ENCODE measurements at regions not wholly inside any gene's neighbourhood (a gene's known extent, or its start where the extent isn't known, plus 50 kb on each side); places are given as distances from the start of the nearest gene placed in this dataset.

- no peak overlapping the region for H3K27ac Mint-ChIP-seq
- POLR2A ChIA-PET: interaction anchor here (0.8 kb wide), 1 partner anchor 409 kb away, joined by 4 read pairs; no protein-coding TSS in a partner anchor
Measured at GRCh38 chr1:224513383-224513782, 78.8 kb upstream of the WDR26 start.

GRCh38 chr1:224513787-224514209 lies 79.2 kb upstream of the WDR26 start:
- no peak overlapping the region for H3K4me3 Mint-ChIP-seq
- CTCF ChIA-PET: interaction anchor here (1.3 to 3.7 kb wide), 4 partner anchors 15 to 409 kb away, joined by 3 to 18 read pairs (median 8); no protein-coding TSS in a partner anchor
- Histone ChIP-seq H3K27me3 (ENCODE audit: control insufficient read depth in 1 of 2, insufficient read depth in 2 of 2, low read length in 2 of 2) (no peaks in the 10 kb centered on the region), H3K4me1 (ENCODE audit: insufficient read depth, low read length) (no peaks in the 10 kb centered on the region), H3K4me3 (ENCODE audit: low read length) (no peak overlapping the region), H3K36me3 (ENCODE audit: insufficient read depth, low read length) (no peaks in the 10 kb centered on the region), H3K9me3 (ENCODE audit: control insufficient read depth in 1 of 2, insufficient read depth in 1 of 2, low read length in 2 of 2) (no peaks in the 10 kb centered on the region), H3K27ac (ENCODE audit: low read depth in 1 of 2, low read length in 2 of 2) (no peak overlapping the region)
- POLR2A ChIA-PET: no interaction called here
- peak; percentile 68 to 89 (median 82) for DNase-seq
- TF ChIP-seq CTCF (IDR thresholded peaks at IDR 0.05): peak; percentile 98
- H3K27ac Mint-ChIP-seq: no peak overlapping the region
- H3K9me3 Mint-ChIP-seq: no peaks in the 10 kb centered on the region
- H3K27me3 Mint-ChIP-seq: no peaks in the 10 kb centered on the region
- peaks cover 7% of the 10 kb centered on the region for H3K4me1 Mint-ChIP-seq (ENCODE audit: low read depth)
- ATAC-seq (ENCODE audit: poor library complexity): peak; percentile 83
- intact Hi-C loops (cut with DNase I, micrococcal nuclease): loop anchor here (1.0 to 10.0 kb wide), 5 partner anchors 131 to 1461 kb away; no protein-coding TSS in a partner anchor
- no peaks in the 10 kb centered on the region for H3K36me3 Mint-ChIP-seq (ENCODE audit: low read depth)

More at GRCh38 chr1:224513383-224513782, 78.8 kb upstream of the WDR26 start:
- Histone ChIP-seq H3K36me3 (ENCODE audit: insufficient read depth, low read length) (no peaks in the 10 kb centered on the region), H3K4me3 (ENCODE audit: low read length) (no peak overlapping the region), H3K27me3 (ENCODE audit: control insufficient read depth in 1 of 2, insufficient read depth in 2 of 2, low read length in 2 of 2) (no peaks in the 10 kb centered on the region), H3K9me3 (ENCODE audit: control insufficient read depth in 1 of 2, insufficient read depth in 1 of 2, low read length in 2 of 2) (no peaks in the 10 kb centered on the region), H3K27ac (ENCODE audit: low read depth in 1 of 2, low read length in 2 of 2) (no peak overlapping the region), H3K4me1 (ENCODE audit: insufficient read depth, low read length) (no peaks in the 10 kb centered on the region)
- Mint-ChIP-seq H3K36me3 (ENCODE audit: low read depth) (no peaks in the 10 kb centered on the region), H3K9me3 (no peaks in the 10 kb centered on the region), H3K4me1 (ENCODE audit: low read depth) (peaks cover 7% of the 10 kb centered on the region), H3K27me3 (no peaks in the 10 kb centered on the region), H3K4me3 (no peak overlapping the region)
- intact Hi-C loops (cut with DNase I, micrococcal nuclease): loop anchor here (1.0 to 10.0 kb wide), 5 partner anchors 131 to 1461 kb away; no protein-coding TSS in a partner anchor
- ATAC-seq (ENCODE audit: poor library complexity) (no peak), DNase-seq (peak in 1 of 14 experiments; percentile 11)
- CTCF ChIA-PET: interaction anchor here (1.3 to 3.7 kb wide), 4 partner anchors 15 to 409 kb away, joined by 3 to 18 read pairs (median 8); no protein-coding TSS in a partner anchor
- no peak for TF ChIP-seq CTCF (IDR thresholded peaks at IDR 0.05)

GRCh38 chr1:224517171-224517570 lies 82.6 kb upstream of the WDR26 start:
- Histone ChIP-seq H3K27ac (ENCODE audit: low read depth in 1 of 2, low read length in 2 of 2) (no peak overlapping the region), H3K9me3 (ENCODE audit: control insufficient read depth in 1 of 2, insufficient read depth in 1 of 2, low read length in 2 of 2) (no peaks in the 10 kb centered on the region), H3K4me3 (ENCODE audit: low read length) (no peak overlapping the region), H3K27me3 (ENCODE audit: control insufficient read depth in 1 of 2, insufficient read depth in 2 of 2, low read length in 2 of 2) (no peaks in the 10 kb centered on the region), H3K4me1 (ENCODE audit: insufficient read depth, low read length) (no peaks in the 10 kb centered on the region), H3K36me3 (ENCODE audit: insufficient read depth, low read length) (no peaks in the 10 kb centered on the region)
- ChIA-PET POLR2A (no interaction called here), CTCF (no interaction called here)
- Mint-ChIP-seq H3K27me3 (no peaks in the 10 kb centered on the region), H3K36me3 (ENCODE audit: low read depth) (no peaks in the 10 kb centered on the region), H3K9me3 (no peaks in the 10 kb centered on the region), H3K4me1 (ENCODE audit: low read depth) (peaks cover 7% of the 10 kb centered on the region), H3K4me3 (no peak overlapping the region), H3K27ac (no peak overlapping the region)
- intact Hi-C loops (cut with DNase I, micrococcal nuclease): loop anchor here in 1 of 2 experiments (5.0 to 10.0 kb wide), 3 partner anchors 125 to 1458 kb away; no protein-coding TSS in a partner anchor
- no peak for TF ChIP-seq CTCF (IDR thresholded peaks at IDR 0.05)
- DNase-seq (no peak), ATAC-seq (ENCODE audit: poor library complexity) (no peak)
